Sigmoid colon (tissue), 6 donors: ENCODE measurements at regions not wholly inside any gene's neighbourhood (a gene's known extent, or its start where the extent isn't known, plus 50 kb on each side); places are given as distances from the start of the nearest gene placed in this dataset.

Experiments used
- DNase-seq: peaks from one replicate; pipeline ENCODE4 v3.0.0-alpha.2; 2019
- H3K27ac ChIP-seq, 4 donors: fragments of 200-600 bp; sonication (generic); one replicate each; pipeline ENCODE4 v1.5.1; 2016 to 2019; ENCODE audit warnings: mild to moderate bottlenecking in 1 of 4
- H3K27me3 ChIP-seq, 3 donors: fragments of 200-600 bp; sonication (generic); one replicate each; pipeline ENCODE4 v1.5.1; 2019; ENCODE audit warnings: mild to moderate bottlenecking in 1 of 3
- H3K36me3 ChIP-seq, 4 donors: fragments of 200-600 bp; sonication (generic); one replicate each; pipeline ENCODE4 v1.5.1; 2016 to 2019
- H3K4me1 ChIP-seq, 4 donors: fragments of 200-600 bp; sonication (generic); one replicate each; pipeline ENCODE4 v1.5.1; 2017 to 2019
- H3K4me3 ChIP-seq, 4 donors: fragments of 200-600 bp; sonication (generic); one replicate each; pipeline ENCODE4 v1.5.1; 2017 to 2019; ENCODE audit warnings: mild to moderate bottlenecking in 2 of 4, moderate library complexity in 1 of 4
- H3K9me3 ChIP-seq, 4 donors: fragments of 200-600 bp in 3 of 4; sonication (generic) in 3 of 4; one replicate each; pipeline versions ENCODE4 v1.5.1 to v1.6.1; 2013 to 2019
- EP300 ChIP-seq, 4 donors: sonication (generic); formaldehyde crosslinking; IDR thresholded peaks; one replicate each; pipeline ENCODE4 v1.6.1; 2017; ENCODE audit warnings: antibody characterized with exemption in 4 of 4
- POLR2A ChIP-seq, 2 donors: fragments of 450-650 bp; IDR thresholded peaks; one replicate each; pipeline ENCODE4 v1.6.1; 2016; ENCODE audit warnings: antibody characterized with exemption in 2 of 2, mild to moderate bottlenecking in 2 of 2, moderate library complexity in 2 of 2
- POLR2AphosphoS5 ChIP-seq, 4 donors: sonication (generic); formaldehyde crosslinking; IDR thresholded peaks; one replicate each; pipeline ENCODE4 v1.6.1; 2017; ENCODE audit warnings: antibody characterized with exemption in 4 of 4
- WGBS, 2 donors: extraction: QIAGEN DNeasy Blood & Tissue Kit; methylation state at CpG; one replicate each; pipeline ENCODE4 v1.1.7; 2013; 5-methylcytosine and 5-hydroxymethylcytosine counted together
- intact Hi-C: fragments of 100-400 bp; cut with DNase I; formaldehyde crosslinking; loops from one replicate; pipeline ENCODE4 v1.15.1; 2023
- TF ChIP-seq, protein P1 (sequence below), 4 experiments: fragments of 450-650 bp in 3 of 4; fragments of 200-600 bp in 1 of 4; IDR thresholded peaks; one replicate each; pipeline ENCODE4 v1.5.1; 2016 to 2019; ENCODE audit warnings: antibody characterized with exemption in 4 of 4, mild to moderate bottlenecking in 3 of 4, moderate library complexity in 2 of 4
- donor health status: healthy with polysubstance abuse.
- donor health status: healthy.

DNA sequence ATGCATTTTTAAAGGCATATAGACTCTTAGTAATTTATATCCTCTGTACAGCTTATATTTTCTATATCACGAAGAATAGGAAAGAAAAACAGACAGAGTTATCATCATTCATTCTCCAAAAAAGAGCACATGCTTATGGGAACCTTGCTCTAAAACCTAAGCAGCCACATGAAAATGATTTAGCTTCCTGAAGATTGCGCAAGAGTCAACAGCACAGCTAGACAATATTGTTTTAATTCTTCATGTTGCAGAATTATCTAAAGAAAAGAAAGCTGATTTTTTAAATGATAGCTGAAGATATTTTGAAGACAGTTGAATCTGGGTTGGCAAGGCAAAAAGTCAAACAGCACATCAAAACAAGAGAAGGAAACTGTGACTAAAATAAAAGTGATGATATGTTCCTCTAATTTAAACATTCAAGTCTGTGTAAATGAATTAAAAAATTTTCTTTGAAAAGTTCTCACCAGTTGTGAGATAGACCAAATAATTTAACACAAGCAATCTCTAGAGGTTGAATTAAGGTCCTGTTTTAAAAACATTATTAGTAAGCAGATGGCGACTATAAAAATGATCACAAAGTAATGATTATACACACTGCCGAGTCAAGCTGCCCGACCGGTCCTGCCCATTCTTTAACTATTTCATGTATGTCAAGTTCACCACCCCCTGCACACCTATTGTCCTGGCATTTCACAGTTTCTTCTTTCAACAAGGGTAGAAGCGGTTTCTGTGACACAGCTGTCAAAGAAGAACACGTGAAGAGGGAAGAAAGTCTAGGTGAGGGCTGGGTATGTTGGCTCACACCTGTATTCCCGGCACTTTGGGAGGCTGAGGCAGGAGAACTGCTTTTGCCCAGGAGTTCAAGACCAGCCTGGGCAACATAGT is 74.2 kb upstream of the BHLHE40 start:
- no peaks in the 10 kb centered on the region for H3K27me3 ChIP-seq
- peak overlapping the region in 2 of 4 donors; percentile 77 to 81 for H3K27ac ChIP-seq
- H3K4me1 ChIP-seq, result peaks cover 0 to 38% (median 22%) of the 10 kb centered on the region in 4 donors
- no peak overlapping the region for H3K4me3 ChIP-seq
- WGBS, 2 donors, result 17 to 53% methylated on average over 9 of the region's 9 CpGs
- intact Hi-C loops, result loop anchor here (2.0 kb wide), 1 partner anchor 72 kb away; no protein-coding TSS in a partner anchor
- no peaks in the 10 kb centered on the region for H3K36me3 ChIP-seq
- H3K9me3 ChIP-seq, result no peaks in the 10 kb centered on the region
- TF ChIP-seq POLR2A (IDR thresholded peaks at IDR 0.05) (no peak), EP300 (IDR thresholded peaks at IDR 0.05) (no peak), POLR2AphosphoS5 (IDR thresholded peaks at IDR 0.05) (no peak)
- TF ChIP-seq, protein P1, sequence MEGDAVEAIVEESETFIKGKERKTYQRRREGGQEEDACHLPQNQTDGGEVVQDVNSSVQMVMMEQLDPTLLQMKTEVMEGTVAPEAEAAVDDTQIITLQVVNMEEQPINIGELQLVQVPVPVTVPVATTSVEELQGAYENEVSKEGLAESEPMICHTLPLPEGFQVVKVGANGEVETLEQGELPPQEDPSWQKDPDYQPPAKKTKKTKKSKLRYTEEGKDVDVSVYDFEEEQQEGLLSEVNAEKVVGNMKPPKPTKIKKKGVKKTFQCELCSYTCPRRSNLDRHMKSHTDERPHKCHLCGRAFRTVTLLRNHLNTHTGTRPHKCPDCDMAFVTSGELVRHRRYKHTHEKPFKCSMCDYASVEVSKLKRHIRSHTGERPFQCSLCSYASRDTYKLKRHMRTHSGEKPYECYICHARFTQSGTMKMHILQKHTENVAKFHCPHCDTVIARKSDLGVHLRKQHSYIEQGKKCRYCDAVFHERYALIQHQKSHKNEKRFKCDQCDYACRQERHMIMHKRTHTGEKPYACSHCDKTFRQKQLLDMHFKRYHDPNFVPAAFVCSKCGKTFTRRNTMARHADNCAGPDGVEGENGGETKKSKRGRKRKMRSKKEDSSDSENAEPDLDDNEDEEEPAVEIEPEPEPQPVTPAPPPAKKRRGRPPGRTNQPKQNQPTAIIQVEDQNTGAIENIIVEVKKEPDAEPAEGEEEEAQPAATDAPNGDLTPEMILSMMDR (IDR thresholded peaks at IDR 0.05), result no peak
- DNase-seq, result no peak

DNA sequence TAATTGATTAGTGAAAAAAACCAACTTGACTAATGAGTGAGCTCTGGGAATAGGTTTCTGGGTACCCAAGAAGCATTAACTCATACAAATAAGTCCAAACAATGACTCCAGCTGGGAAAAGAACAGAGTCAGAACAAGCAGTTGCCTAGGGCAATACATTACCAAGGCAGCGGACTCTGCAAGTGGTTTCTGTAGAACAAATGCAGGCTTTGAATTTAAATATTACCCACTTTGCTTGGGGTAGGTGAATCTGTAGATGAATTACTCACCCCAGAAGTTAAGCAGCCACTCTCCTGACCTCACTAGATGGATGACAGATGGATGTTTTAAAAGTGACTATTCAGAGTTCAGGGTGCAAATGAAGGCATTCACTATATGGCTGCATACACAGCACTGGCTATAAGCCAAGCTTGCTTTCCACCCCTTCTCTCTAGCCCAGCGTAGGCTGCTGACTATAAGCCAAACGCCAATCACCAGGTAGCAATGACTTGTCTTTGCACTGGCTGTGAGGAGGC is 73.1 kb upstream of the BHLHE40 start:
- WGBS, 2 donors, result 14 to 36% methylated on average over 3 of the region's 3 CpGs
- Histone ChIP-seq H3K36me3 (no peaks in the 10 kb centered on the region), H3K27ac (peak overlapping the region in 2 of 4 donors; percentile 77 to 81), H3K27me3 (no peaks in the 10 kb centered on the region), H3K4me1 (peaks cover 0 to 37% (median 21%) of the 10 kb centered on the region in 4 donors), H3K9me3 (no peaks in the 10 kb centered on the region), H3K4me3 (no peak overlapping the region)
- TF ChIP-seq POLR2A (IDR thresholded peaks at IDR 0.05) (no peak), EP300 (IDR thresholded peaks at IDR 0.05) (no peak), POLR2AphosphoS5 (IDR thresholded peaks at IDR 0.05) (no peak)
- TF ChIP-seq, protein P1 (IDR thresholded peaks at IDR 0.05), result no peak
- DNase-seq, result no peak
- intact Hi-C loops, result no loop called here

DNA sequence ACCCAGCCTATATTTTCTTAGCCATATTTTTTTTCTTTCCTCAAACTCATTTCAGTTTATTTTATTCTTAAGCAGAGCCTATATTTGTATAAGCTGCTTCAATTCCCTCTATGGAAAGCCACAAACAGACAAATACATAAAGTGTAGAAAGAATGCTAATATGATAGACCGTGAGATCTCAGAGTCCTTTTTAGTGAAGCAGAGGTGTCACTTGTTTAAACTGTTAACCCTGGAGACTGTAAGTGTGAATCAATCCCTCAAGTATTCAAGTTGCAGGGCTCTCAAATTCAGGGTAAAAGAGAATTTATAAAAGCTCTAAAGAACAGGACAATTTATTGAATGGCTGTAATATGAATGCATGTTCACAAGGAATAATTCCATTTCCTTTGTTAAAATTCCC is 72.2 kb upstream of the BHLHE40 start:
- DNase-seq, result no peak
- Histone ChIP-seq H3K9me3 (no peaks in the 10 kb centered on the region), H3K36me3 (no peaks in the 10 kb centered on the region), H3K4me1 (peaks cover 0 to 31% (median 13%) of the 10 kb centered on the region in 4 donors), H3K27ac (no peak overlapping the region), H3K27me3 (no peaks in the 10 kb centered on the region), H3K4me3 (no peak overlapping the region)
- no peak for TF ChIP-seq POLR2A (IDR thresholded peaks at IDR 0.05)
- TF ChIP-seq EP300 (IDR thresholded peaks at IDR 0.05), result no peak
- TF ChIP-seq POLR2AphosphoS5 (IDR thresholded peaks at IDR 0.05), result no peak
- TF ChIP-seq, protein P1 (IDR thresholded peaks at IDR 0.05), result no peak
- intact Hi-C loops, result no loop called here
- 85% methylated on average over 1 of the region's 1 CpG for WGBS, 2 donors

DNA sequence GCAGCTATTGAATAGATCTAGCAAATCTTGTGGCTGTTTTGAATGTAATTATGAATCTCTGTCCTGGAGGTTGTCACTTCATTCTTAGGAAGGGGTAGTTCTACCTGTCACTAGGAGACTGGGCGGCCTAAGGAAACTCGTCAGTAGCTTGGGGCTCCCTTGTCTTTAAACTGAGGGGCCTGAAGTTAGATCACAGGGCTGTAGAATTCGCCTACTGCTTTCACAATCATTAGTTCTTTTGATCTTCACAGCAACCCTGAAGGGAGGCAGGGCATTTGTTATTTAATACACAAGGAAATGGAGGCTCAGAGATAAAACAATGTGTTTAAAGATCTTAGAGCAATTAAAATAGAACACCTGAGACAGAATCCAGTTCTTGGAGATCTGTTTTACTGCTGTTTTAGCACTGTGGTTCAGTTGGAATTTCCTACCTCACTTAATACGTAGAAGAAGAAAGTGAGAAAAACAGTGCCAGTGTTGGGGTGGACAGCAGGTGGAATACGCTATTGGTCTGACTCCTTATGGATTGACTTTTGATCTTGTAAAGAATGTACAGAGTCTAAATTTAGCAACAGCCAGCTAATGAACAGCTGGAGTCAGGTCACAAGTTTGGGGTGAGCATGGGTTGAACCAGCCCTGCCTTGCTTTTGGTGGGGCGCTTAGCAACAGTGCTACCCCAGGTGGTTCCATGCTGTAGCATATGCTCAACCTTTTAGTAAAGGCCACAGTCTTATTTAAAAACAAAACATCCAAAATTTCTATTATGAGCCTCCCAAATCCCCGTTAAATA is 71.4 kb upstream of the BHLHE40 start:
- Histone ChIP-seq H3K4me1 (peaks cover 0 to 24% (median 8%) of the 10 kb centered on the region in 4 donors), H3K4me3 (no peak overlapping the region), H3K27me3 (no peaks in the 10 kb centered on the region), H3K9me3 (no peaks in the 10 kb centered on the region), H3K36me3 (no peaks in the 10 kb centered on the region), H3K27ac (no peak overlapping the region)
- WGBS, 2 donors, result 53 to 79% methylated on average over 7 of the region's 7 CpGs
- intact Hi-C loops, result no loop called here
- DNase-seq, result no peak
- TF ChIP-seq POLR2AphosphoS5 (IDR thresholded peaks at IDR 0.05), result no peak
- TF ChIP-seq POLR2A (IDR thresholded peaks at IDR 0.05), result no peak
- TF ChIP-seq EP300 (IDR thresholded peaks at IDR 0.05), result no peak
- TF ChIP-seq, protein P1 (IDR thresholded peaks at IDR 0.05), result no peak
